PC-9 (cell line): ENCODE measurements at regions not wholly inside any gene's neighbourhood (a gene's known extent, or its start where the extent isn't known, plus 50 kb on each side); places are given as distances from the start of the nearest gene placed in this dataset.
"Not testable (repeated sequence)": the region's sequence is repeated elsewhere in the genome, so short reads cannot be mapped to it uniquely, and the experiment has no call there.

Experiments
- BruUV-seq: library from RNA; stranded (reverse); fragments of 400-500 nt; replicated peaks from 2 replicates; lab custom pipeline; 2021; lab: Mats Ljungman, UMichigan
- CTCF ChIA-PET: fragments of 300-600 bp; sonication (Branson Sonifier 250); formaldehyde crosslinking; loops from one replicate; lab custom pipeline; 2022; ENCODE audit warnings: antibody characterized with exemption; lab: Charles Lee
- POLR2A ChIA-PET: fragments of 300-600 bp; sonication (Branson Sonifier 250); formaldehyde crosslinking; loops from one replicate; lab custom pipeline; 2022; ENCODE audit warnings: antibody characterized with exemption; ENCODE audit not compliant: unreplicated experiment; lab: Charles Lee
- DNase-seq, 2 experiments: peaks; one replicate each; pipeline versions ENCODE4 v3.0.0 to v3.0.0-alpha.2; 2015 to 2022; ENCODE audit warnings: mixed read lengths in 1 of 2
- H2AFZ ChIP-seq: fragments of 200-600 bp; sonication (generic); 2 replicates; pipeline ENCODE4 v1.8.1; 2017; ENCODE audit warnings: antibody characterized with exemption
- H3F3A ChIP-seq: fragments of 200-600 bp; sonication (generic); 2 replicates; pipeline ENCODE4 v1.8.1; 2017; ENCODE audit warnings: antibody characterized with exemption, mild to moderate bottlenecking, low read depth; ENCODE audit not compliant: insufficient read depth
- H3K27ac ChIP-seq: fragments of 200-600 bp; sonication (generic); 2 replicates; pipeline ENCODE4 v1.6.1; 2016; ENCODE audit warnings: mixed run types
- H3K27me3 ChIP-seq: fragments of 200-600 bp; sonication (generic); 2 replicates; pipeline ENCODE4 v1.6.1; 2016; ENCODE audit warnings: low read depth, mixed run types; ENCODE audit not compliant: insufficient read depth
- H3K36me3 ChIP-seq: fragments of 200-600 bp; sonication (generic); 2 replicates; pipeline ENCODE4 v1.6.1; 2016; ENCODE audit warnings: low read depth, mixed run types
- H3K4me1 ChIP-seq: fragments of 200-600 bp; sonication (generic); replicated peaks from 2 replicates; pipeline ENCODE4 v1.6.1; 2016; ENCODE audit warnings: mixed run types; ENCODE audit not compliant: insufficient read depth
- H3K4me2 ChIP-seq: fragments of 200-600 bp; sonication (generic); 2 replicates; pipeline ENCODE4 v1.6.1; 2017; ENCODE audit warnings: mixed run types
- H3K4me3 ChIP-seq: fragments of 200-600 bp; sonication (generic); 2 replicates; pipeline ENCODE4 v1.6.1; 2016; ENCODE audit warnings: mixed run types
- H3K79me2 ChIP-seq: fragments of 200-600 bp; sonication (generic); 2 replicates; pipeline ENCODE4 v1.6.1; 2017; ENCODE audit warnings: low read depth, mixed run types
- H3K9me2 ChIP-seq: fragments of 200-600 bp; sonication (generic); 2 replicates; pipeline ENCODE4 v1.8.1; 2017; ENCODE audit warnings: mild to moderate bottlenecking; ENCODE audit not compliant: insufficient read depth
- H3K9me3 ChIP-seq: fragments of 200-600 bp; sonication (generic); 2 replicates; pipeline ENCODE4 v1.8.1; 2016; ENCODE audit warnings: low read depth; ENCODE audit not compliant: insufficient read depth
- H4K20me1 ChIP-seq: fragments of 200-600 bp; sonication (generic); 2 replicates; pipeline ENCODE4 v1.8.1; 2017; ENCODE audit not compliant: insufficient read depth
- EZH2 ChIP-seq: fragments of 200-600 bp; sonication (generic); IDR thresholded peaks from 2 replicates; pipeline ENCODE4 v1.8.0; 2017; ENCODE audit warnings: antibody characterized with exemption, low read depth
- intact Hi-C: fragments of 100-400 bp; cut with micrococcal nuclease; formaldehyde crosslinking; loops from one replicate; pipeline ENCODE4 v1.10.0; 2022; ENCODE audit not compliant: unreplicated experiment
- TF ChIP-seq, protein P1 (sequence below): fragments of 200-600 bp; sonication (generic); conservative IDR thresholded peaks from 2 replicates; pipeline ENCODE4 v1.6.1; 2017; ENCODE audit warnings: mixed run types, antibody characterized with exemption, mild to moderate bottlenecking, moderate library complexity

DNA sequence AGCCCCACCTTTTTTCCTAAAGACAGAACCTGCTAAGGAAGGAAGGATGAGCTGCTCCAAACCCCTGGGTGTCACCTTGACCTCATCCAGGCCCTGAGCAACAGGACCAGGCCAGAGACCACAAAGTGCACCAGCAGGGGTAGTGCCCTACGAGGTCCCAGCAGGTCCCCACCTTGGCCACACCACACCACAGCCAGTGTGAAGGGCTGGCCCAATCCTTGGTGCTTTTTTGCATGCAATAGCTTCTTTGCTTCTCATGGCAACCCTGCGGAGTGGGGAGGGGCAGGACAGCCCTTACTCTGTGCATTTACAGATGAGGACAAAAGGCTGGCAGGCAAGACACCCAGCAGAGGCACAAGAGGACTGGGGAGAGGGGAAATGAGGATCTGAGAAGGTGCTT is 352.6 kb downstream of the BCL11B start:
- Histone ChIP-seq H3F3A (no peaks in the 10 kb centered on the region), H3K36me3 (no peaks in the 10 kb centered on the region), H3K9me3 (no peaks in the 10 kb centered on the region), H3K4me2 (no peak overlapping the region), H2AFZ (no peak overlapping the region), H3K79me2 (no peaks in the 10 kb centered on the region), H3K4me1 (no peaks in the 10 kb centered on the region), H3K27me3 (peaks cover 6% of the 10 kb centered on the region; the same call in 1 of the 2 replicates), H3K27ac (no peak overlapping the region), H3K9me2 (no peaks in the 10 kb centered on the region), H4K20me1 (no peaks in the 10 kb centered on the region), H3K4me3 (no peak overlapping the region)
- no peak for DNase-seq
- no TSS peak for BruUV-seq
- no peak for TF ChIP-seq EZH2
- TF ChIP-seq, protein P1, sequence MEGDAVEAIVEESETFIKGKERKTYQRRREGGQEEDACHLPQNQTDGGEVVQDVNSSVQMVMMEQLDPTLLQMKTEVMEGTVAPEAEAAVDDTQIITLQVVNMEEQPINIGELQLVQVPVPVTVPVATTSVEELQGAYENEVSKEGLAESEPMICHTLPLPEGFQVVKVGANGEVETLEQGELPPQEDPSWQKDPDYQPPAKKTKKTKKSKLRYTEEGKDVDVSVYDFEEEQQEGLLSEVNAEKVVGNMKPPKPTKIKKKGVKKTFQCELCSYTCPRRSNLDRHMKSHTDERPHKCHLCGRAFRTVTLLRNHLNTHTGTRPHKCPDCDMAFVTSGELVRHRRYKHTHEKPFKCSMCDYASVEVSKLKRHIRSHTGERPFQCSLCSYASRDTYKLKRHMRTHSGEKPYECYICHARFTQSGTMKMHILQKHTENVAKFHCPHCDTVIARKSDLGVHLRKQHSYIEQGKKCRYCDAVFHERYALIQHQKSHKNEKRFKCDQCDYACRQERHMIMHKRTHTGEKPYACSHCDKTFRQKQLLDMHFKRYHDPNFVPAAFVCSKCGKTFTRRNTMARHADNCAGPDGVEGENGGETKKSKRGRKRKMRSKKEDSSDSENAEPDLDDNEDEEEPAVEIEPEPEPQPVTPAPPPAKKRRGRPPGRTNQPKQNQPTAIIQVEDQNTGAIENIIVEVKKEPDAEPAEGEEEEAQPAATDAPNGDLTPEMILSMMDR, result no peak
- intact Hi-C loops, result no loop called here
- ChIA-PET POLR2A (no interaction called here), CTCF (no interaction called here)

DNA sequence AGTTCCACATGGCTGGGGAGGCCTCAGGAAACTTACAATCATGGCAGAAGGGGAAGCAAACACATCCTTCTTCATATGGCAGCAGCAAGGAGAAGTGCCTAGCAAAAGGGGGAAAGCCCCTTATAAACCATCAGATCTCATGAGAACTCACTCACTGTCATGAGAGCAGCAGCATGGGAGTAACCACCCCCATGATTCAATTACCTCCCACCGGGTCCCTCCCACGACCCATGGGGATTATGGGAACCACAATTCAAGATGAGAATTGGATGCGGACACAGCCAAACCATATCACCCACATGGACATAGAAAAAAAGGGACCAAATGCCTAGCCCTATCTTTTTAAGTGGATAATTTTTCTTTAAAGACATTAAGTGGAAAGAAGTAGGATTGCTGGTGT is 350.7 kb downstream of the BCL11B start:
- H2AFZ ChIP-seq, H3K79me2 ChIP-seq, H3K9me3 ChIP-seq, H3K27ac ChIP-seq, H4K20me1 ChIP-seq, POLR2A ChIA-PET, intact Hi-C loops, H3F3A ChIP-seq, DNase-seq, H3K4me2 ChIP-seq, CTCF ChIA-PET, H3K9me2 ChIP-seq, BruUV-seq, H3K4me1 ChIP-seq, H3K4me3 ChIP-seq, H3K36me3 ChIP-seq: not testable (repeated sequence)
- peaks cover 14% of the 10 kb centered on the region; the same call in 1 of the 2 replicates for H3K27me3 ChIP-seq

DNA sequence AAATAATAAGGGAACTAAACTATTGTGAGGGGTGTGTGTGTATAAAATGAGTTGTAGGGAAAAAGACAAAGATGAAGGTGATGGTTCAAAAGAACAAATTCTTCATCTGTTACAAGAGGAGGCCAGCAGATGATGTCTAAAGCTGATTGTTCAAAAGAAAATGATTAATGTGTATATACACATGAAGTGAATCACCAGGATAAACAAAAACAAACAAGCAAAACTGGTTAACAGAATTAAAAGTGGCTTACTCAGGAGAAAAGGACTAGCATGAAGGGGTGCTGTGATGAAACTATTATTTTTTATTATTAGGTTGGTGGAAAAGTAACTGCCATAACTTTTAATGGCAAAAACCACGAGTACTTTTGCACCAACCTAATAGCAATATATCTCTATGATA is 348.4 kb downstream of the BCL11B start:
- peaks cover 14% of the 10 kb centered on the region; the same call in 1 of the 2 replicates for H3K27me3 ChIP-seq
- no peak for DNase-seq
- H2AFZ ChIP-seq, result no peak overlapping the region
- H3K79me2 ChIP-seq, result no peaks in the 10 kb centered on the region
- H3K9me3 ChIP-seq, result no peaks in the 10 kb centered on the region
- POLR2A ChIA-PET, result no interaction called here
- no peaks in the 10 kb centered on the region for H3K36me3 ChIP-seq
- BruUV-seq, result no TSS peak
- H3F3A ChIP-seq, result no peaks in the 10 kb centered on the region
- H4K20me1 ChIP-seq, result no peaks in the 10 kb centered on the region
- intact Hi-C loops, result no loop called here
- TF ChIP-seq, protein P1, result no peak
- no peak for TF ChIP-seq EZH2
- no peak overlapping the region for H3K27ac ChIP-seq
- no peak overlapping the region for H3K4me3 ChIP-seq
- CTCF ChIA-PET, result no interaction called here
- no peaks in the 10 kb centered on the region for H3K9me2 ChIP-seq
- H3K4me2 ChIP-seq, result no peak overlapping the region
- no peaks in the 10 kb centered on the region for H3K4me1 ChIP-seq

DNA sequence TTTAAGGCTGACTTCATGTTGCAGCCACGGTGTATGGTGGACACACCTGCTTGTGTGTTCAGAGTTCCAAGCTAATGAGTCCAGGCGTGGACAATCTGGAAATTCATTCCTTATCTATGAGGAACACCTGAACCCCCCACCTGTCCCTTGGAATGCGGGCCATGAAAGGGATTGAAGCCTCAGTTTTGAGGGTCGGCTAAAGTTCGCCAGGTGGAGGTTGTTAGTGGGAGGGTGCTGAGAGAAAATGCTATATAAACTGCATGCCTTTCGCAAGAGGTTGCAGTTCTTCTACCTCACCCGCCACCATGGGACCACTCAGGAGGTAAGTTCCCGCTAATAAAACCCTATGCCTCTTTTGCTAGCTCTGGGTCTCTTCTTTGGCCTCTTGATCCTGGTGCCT is 348.0 kb downstream of the BCL11B start:
- ChIA-PET CTCF (no interaction called here), POLR2A (no interaction called here)
- Histone ChIP-seq H3K9me3 (no peaks in the 10 kb centered on the region), H4K20me1 (no peaks in the 10 kb centered on the region), H3K27ac (no peak overlapping the region), H3K9me2 (no peaks in the 10 kb centered on the region), H3F3A (no peaks in the 10 kb centered on the region), H2AFZ (no peak overlapping the region), H3K36me3 (no peaks in the 10 kb centered on the region), H3K79me2 (no peaks in the 10 kb centered on the region), H3K4me1 (no peaks in the 10 kb centered on the region), H3K4me2 (no peak overlapping the region), H3K27me3 (peaks cover 14% of the 10 kb centered on the region), H3K4me3 (no peak overlapping the region)
- intact Hi-C loops, result no loop called here
- no TSS peak for BruUV-seq
- no peak for DNase-seq
- TF ChIP-seq, protein P1, result no peak
- no peak for TF ChIP-seq EZH2
